CD4-positive, alpha-beta memory T cell (primary cell): ENCODE measurements at regions not wholly inside any gene's neighbourhood (a gene's known extent, or its start where the extent isn't known, plus 50 kb on each side); places are given as distances from the start of the nearest gene placed in this dataset.

ENCODE experiments used
- CTCF ChIA-PET: fragments of 350-600 bp; sonication (Branson Sonifier 250); formaldehyde crosslinking; loops from one replicate; lab custom pipeline; 2021; ENCODE audit warnings: inconsistent platforms; ENCODE audit not compliant: partially characterized antibody; lab: Charles Lee
- POLR2A ChIA-PET: fragments of 350-600 bp; sonication (Branson Sonifier 250); formaldehyde crosslinking; loops from one replicate; lab custom pipeline; 2021; ENCODE audit not compliant: partially characterized antibody; lab: Charles Lee
- DNase-seq, 5 donors: peaks; one replicate each; pipeline versions ENCODE4 v3.0.0 to v3.0.0-alpha.2; 2020 to 2022; ENCODE audit warnings: mixed read lengths in 1 of 5
- H3K27ac ChIP-seq: one replicate; pipeline ENCODE4 v1.7.0; 2013; ENCODE audit warnings: low read depth, low read length
- H3K27me3 ChIP-seq: 2 replicates; pipeline ENCODE4 v1.7.0; 2013; ENCODE audit warnings: mild to moderate bottlenecking, low read length, moderate library complexity; ENCODE audit not compliant: insufficient read depth
- H3K36me3 ChIP-seq: 2 replicates; pipeline ENCODE4 v1.7.0; 2013; ENCODE audit warnings: mild to moderate bottlenecking, low read length, moderate library complexity; ENCODE audit not compliant: insufficient read depth
- H3K4me1 ChIP-seq: 2 replicates; pipeline ENCODE4 v1.7.0; 2013; ENCODE audit warnings: mild to moderate bottlenecking, low read length, moderate library complexity; ENCODE audit not compliant: insufficient read depth
- H3K4me3 ChIP-seq, 2 donors: one replicate each; pipeline ENCODE4 v1.7.0; 2013; ENCODE audit warnings: low read length in 2 of 2, mild to moderate bottlenecking in 1 of 2
- H3K9me3 ChIP-seq, 2 donors: one replicate each; pipeline ENCODE4 v1.7.0; 2013; ENCODE audit warnings: low read length in 2 of 2, control low read depth in 1 of 2; ENCODE audit not compliant: control insufficient read depth in 1 of 2
- H3K27ac Mint-ChIP-seq, 7 donors: one replicate each; pipeline ENCODE4 v1.8.0; 2020 to 2021; ENCODE audit warnings: mixed read lengths in 7 of 7, mild to moderate bottlenecking in 6 of 7, inconsistent platforms in 3 of 7, moderate library complexity in 3 of 7
- H3K27me3 Mint-ChIP-seq, 2 donors: one replicate each; pipeline ENCODE4 v1.8.0; 2020 to 2021; ENCODE audit warnings: mixed read lengths in 2 of 2
- H3K36me3 Mint-ChIP-seq, 2 donors: one replicate each; pipeline ENCODE4 v1.8.0; 2020 to 2021; ENCODE audit warnings: mixed read lengths in 2 of 2, inconsistent platforms in 1 of 2, mild to moderate bottlenecking in 1 of 2
- H3K4me1 Mint-ChIP-seq, 4 donors: one replicate each; pipeline ENCODE4 v1.8.0; 2020 to 2021; ENCODE audit warnings: mixed read lengths in 4 of 4, mild to moderate bottlenecking in 1 of 4
- H3K4me3 Mint-ChIP-seq, 8 donors: one replicate each; pipeline ENCODE4 v1.8.0; 2020 to 2021; ENCODE audit warnings: mixed read lengths in 8 of 8, mild to moderate bottlenecking in 7 of 8, moderate library complexity in 6 of 8, inconsistent platforms in 3 of 8
- H3K9me3 Mint-ChIP-seq, 8 donors: one replicate each; pipeline ENCODE4 v1.8.0; 2020 to 2021; ENCODE audit warnings: mixed read lengths in 8 of 8, mild to moderate bottlenecking in 5 of 8, inconsistent platforms in 3 of 8, moderate library complexity in 1 of 8
- intact Hi-C: fragments of 100-400 bp; cut with micrococcal nuclease; formaldehyde crosslinking; loops from one replicate; pipeline ENCODE4 v1.15.1; 2023

- peaks cover 5 to 11% (median 6%) of the 10 kb centered on the region in 4 donors for H3K4me1 Mint-ChIP-seq
- H3K36me3 ChIP-seq = no peaks in the 10 kb centered on the region
- POLR2A ChIA-PET = no interaction called here
- peaks cover 0 to 5% (median 0%) of the 10 kb centered on the region in 8 donors for H3K9me3 Mint-ChIP-seq
- peaks cover 5% of the 10 kb centered on the region for H3K4me1 ChIP-seq
- no peaks in the 10 kb centered on the region for H3K9me3 ChIP-seq
- intact Hi-C loops = no loop called here
- H3K27ac Mint-ChIP-seq = no peak overlapping the region
- H3K4me3 Mint-ChIP-seq = no peak overlapping the region
- H3K36me3 Mint-ChIP-seq = no peaks in the 10 kb centered on the region
- no peak overlapping the region for H3K27ac ChIP-seq
- CTCF ChIA-PET = no interaction called here
- no peak overlapping the region for H3K4me3 ChIP-seq
- no peaks in the 10 kb centered on the region for H3K27me3 ChIP-seq
- peaks cover 3 to 5% of the 10 kb centered on the region in 2 donors for H3K27me3 Mint-ChIP-seq
- no peak for DNase-seq
These were observed 76.8 kb upstream of the CCND1 start for GRCh38 chr11:69563946-69564775.

GRCh38 chr11:69566001-69566400 is 75.0 kb upstream of the CCND1 start:
- Mint-ChIP-seq H3K27ac (no peak overlapping the region), H3K27me3 (peaks cover 5% of the 10 kb centered on the region in 2 donors), H3K9me3 (peaks cover 0 to 5% (median 0%) of the 10 kb centered on the region in 8 donors), H3K4me1 (no peaks in the 10 kb centered on the region), H3K36me3 (no peaks in the 10 kb centered on the region), H3K4me3 (no peak overlapping the region)
- Histone ChIP-seq H3K9me3 (no peaks in the 10 kb centered on the region), H3K27me3 (no peaks in the 10 kb centered on the region), H3K4me1 (no peaks in the 10 kb centered on the region), H3K36me3 (no peaks in the 10 kb centered on the region), H3K4me3 (no peak overlapping the region), H3K27ac (no peak overlapping the region)
- no peak for DNase-seq
- ChIA-PET CTCF (no interaction called here), POLR2A (no interaction called here)
- intact Hi-C loops = no loop called here

- H3K4me3 ChIP-seq = no peak overlapping the region
- H3K9me3 ChIP-seq = no peaks in the 10 kb centered on the region
- Mint-ChIP-seq H3K9me3 (peaks cover 0 to 5% (median 0%) of the 10 kb centered on the region in 8 donors), H3K4me3 (no peak overlapping the region), H3K4me1 (no peaks in the 10 kb centered on the region), H3K27me3 (peaks cover 10 to 12% of the 10 kb centered on the region in 2 donors), H3K27ac (no peak overlapping the region), H3K36me3 (no peaks in the 10 kb centered on the region)
- H3K4me1 ChIP-seq = no peaks in the 10 kb centered on the region
- no peak for DNase-seq
- ChIA-PET POLR2A (no interaction called here), CTCF (no interaction called here)
- no peaks in the 10 kb centered on the region for H3K27me3 ChIP-seq
- intact Hi-C loops = no loop called here
- H3K27ac ChIP-seq = no peak overlapping the region
- no peaks in the 10 kb centered on the region for H3K36me3 ChIP-seq
These were observed 72.8 kb upstream of the CCND1 start for GRCh38 chr11:69567951-69568808.

GRCh38 chr11:69568809-69569097 is 72.2 kb upstream of the CCND1 start:
- CTCF ChIA-PET = no interaction called here
- no peak overlapping the region for H3K27ac Mint-ChIP-seq
- DNase-seq = no peak
- no peak overlapping the region for H3K4me3 ChIP-seq
- H3K9me3 Mint-ChIP-seq = peaks cover 0 to 5% (median 0%) of the 10 kb centered on the region in 8 donors
- H3K27me3 Mint-ChIP-seq = peaks cover 11 to 14% of the 10 kb centered on the region in 2 donors
- no peaks in the 10 kb centered on the region for H3K36me3 Mint-ChIP-seq
- H3K4me1 ChIP-seq = no peaks in the 10 kb centered on the region
- POLR2A ChIA-PET = no interaction called here
- no peak overlapping the region for H3K4me3 Mint-ChIP-seq
- H3K4me1 Mint-ChIP-seq = no peaks in the 10 kb centered on the region
- H3K9me3 ChIP-seq = no peaks in the 10 kb centered on the region
- H3K27me3 ChIP-seq = no peaks in the 10 kb centered on the region
- no peaks in the 10 kb centered on the region for H3K36me3 ChIP-seq
- H3K27ac ChIP-seq = no peak overlapping the region
- intact Hi-C loops = no loop called here

GRCh38 chr11:69569306-69570200 is 71.4 kb upstream of the CCND1 start:
- Histone ChIP-seq H3K4me3 (no peak overlapping the region), H3K27ac (no peak overlapping the region), H3K4me1 (no peaks in the 10 kb centered on the region), H3K27me3 (no peaks in the 10 kb centered on the region), H3K9me3 (no peaks in the 10 kb centered on the region), H3K36me3 (no peaks in the 10 kb centered on the region)
- no peaks in the 10 kb centered on the region for H3K36me3 Mint-ChIP-seq
- intact Hi-C loops = no loop called here
- no peak overlapping the region for H3K27ac Mint-ChIP-seq
- no peaks in the 10 kb centered on the region for H3K4me1 Mint-ChIP-seq
- H3K4me3 Mint-ChIP-seq = no peak overlapping the region
- H3K27me3 Mint-ChIP-seq = peaks cover 10 to 14% of the 10 kb centered on the region in 2 donors
- no peak for DNase-seq
- POLR2A ChIA-PET = no interaction called here
- CTCF ChIA-PET = no interaction called here
- H3K9me3 Mint-ChIP-seq = peaks cover 0 to 5% (median 0%) of the 10 kb centered on the region in 8 donors

- no peaks in the 10 kb centered on the region for H3K9me3 ChIP-seq
- no peaks in the 10 kb centered on the region for H3K27me3 ChIP-seq
- H3K27ac Mint-ChIP-seq = no peak overlapping the region
- H3K36me3 Mint-ChIP-seq = no peaks in the 10 kb centered on the region
- no peaks in the 10 kb centered on the region for H3K4me1 ChIP-seq
- ChIA-PET CTCF (no interaction called here), POLR2A (no interaction called here)
- H3K27ac ChIP-seq = no peak overlapping the region
- no peaks in the 10 kb centered on the region for H3K9me3 Mint-ChIP-seq
- intact Hi-C loops = no loop called here
- H3K4me3 Mint-ChIP-seq = no peak overlapping the region
- no peak for DNase-seq
- peaks cover 20 to 22% of the 10 kb centered on the region in 2 donors for H3K27me3 Mint-ChIP-seq
- H3K4me1 Mint-ChIP-seq = no peaks in the 10 kb centered on the region
- H3K4me3 ChIP-seq = no peak overlapping the region
- H3K36me3 ChIP-seq = no peaks in the 10 kb centered on the region
These were observed 68.6 kb upstream of the CCND1 start for GRCh38 chr11:69572233-69572860.
